Ishikawa (cell line): ENCODE measurements at regions not wholly inside any gene's neighbourhood (a gene's known extent, or its start where the extent isn't known, plus 50 kb on each side); places are given as distances from the start of the nearest gene placed in this dataset.

Experiments
- CEBPB ChIP-seq: IDR thresholded peaks from 2 replicates; pipeline ENCODE4 v1.6.1; 2012
- CREB1 ChIP-seq: IDR thresholded peaks from 2 replicates; pipeline ENCODE4 v1.6.1; 2012; ENCODE audit warnings: low read depth
- EGR1 ChIP-seq: IDR thresholded peaks from 2 replicates; pipeline ENCODE4 v1.6.1; 2012
- EP300 ChIP-seq: IDR thresholded peaks from 2 replicates; pipeline ENCODE4 v1.6.1; 2012; ENCODE audit warnings: borderline replicate concordance
- FOXM1 ChIP-seq: IDR thresholded peaks from 2 replicates; pipeline ENCODE4 v1.6.1; 2012; ENCODE audit warnings: low read depth, borderline replicate concordance
- MAX ChIP-seq: IDR thresholded peaks from 2 replicates; pipeline ENCODE4 v1.6.1; 2012
- NFIC ChIP-seq: IDR thresholded peaks from 2 replicates; pipeline ENCODE4 v1.6.1; 2012
- RAD21 ChIP-seq: IDR thresholded peaks from 2 replicates; pipeline ENCODE4 v1.6.1; 2012; ENCODE audit warnings: low read depth
- REST ChIP-seq: IDR thresholded peaks from 2 replicates; pipeline ENCODE4 v1.6.1; 2012; ENCODE audit warnings: low read depth, mild to moderate bottlenecking
- TAF1 ChIP-seq: IDR thresholded peaks from 2 replicates; pipeline ENCODE4 v1.6.1; 2012; ENCODE audit warnings: low read depth, mild to moderate bottlenecking
- TCF12 ChIP-seq: IDR thresholded peaks from 2 replicates; pipeline ENCODE4 v1.6.1; 2012; ENCODE audit warnings: low read depth
- TEAD4 ChIP-seq: IDR thresholded peaks from 2 replicates; pipeline ENCODE4 v1.6.1; 2012
- USF1 ChIP-seq: IDR thresholded peaks from 2 replicates; pipeline ENCODE4 v1.6.1; 2012
- YY1 ChIP-seq: IDR thresholded peaks from 2 replicates; pipeline ENCODE4 v1.6.1; 2012; ENCODE audit warnings: low read depth
- ZBTB7A ChIP-seq: IDR thresholded peaks from 2 replicates; pipeline ENCODE4 v1.6.1; 2012; ENCODE audit warnings: low read depth

GRCh38 chr3:14305324-14305723, 97.1 kb upstream of the SLC6A6 start:
- TF ChIP-seq CREB1 (no peak), TCF12 (no peak), CEBPB (no peak), RAD21 (no peak), NFIC (no peak), USF1 (no peak), YY1 (no peak), MAX (no peak), FOXM1 (no peak), EP300 (no peak), ZBTB7A (no peak), REST (no peak), EGR1 (no peak), TAF1 (no peak), TEAD4 (no peak)

GRCh38 chr3:14306142-14306541, 96.3 kb upstream of the SLC6A6 start:
- TF ChIP-seq YY1 (no peak), MAX (no peak), EP300 (no peak), TCF12 (no peak), NFIC (no peak), TEAD4 (no peak), FOXM1 (no peak), RAD21 (no peak), REST (no peak), USF1 (no peak)

GRCh38 chr3:14307656-14308302, 94.6 kb upstream of the SLC6A6 start:
- no peak for TF ChIP-seq RAD21
- no peak for TF ChIP-seq CREB1
- TF ChIP-seq FOXM1: no peak
- no peak for TF ChIP-seq EP300
- TF ChIP-seq ZBTB7A: no peak
- no peak for TF ChIP-seq CEBPB
- TF ChIP-seq TEAD4: no peak
- TF ChIP-seq TAF1: no peak
- TF ChIP-seq REST: no peak
- no peak for TF ChIP-seq EGR1
- TF ChIP-seq USF1: no peak
- no peak for TF ChIP-seq MAX
- TF ChIP-seq NFIC: no peak
- no peak for TF ChIP-seq TCF12
- no peak for TF ChIP-seq YY1
